OCI-LY1 (cell line): ENCODE measurements at regions not wholly inside any gene's neighbourhood (a gene's known extent, or its start where the extent isn't known, plus 50 kb on each side); places are given as distances from the start of the nearest gene placed in this dataset.

Source experiments
- EZH2 ChIP-seq: fragments of 200-600 bp; sonication (generic), shearing (Covaris generic); IDR thresholded peaks from 2 replicates; pipeline ENCODE4 v1.8.0; 2017; ENCODE audit warnings: borderline replicate concordance, mixed run types, mild to moderate bottlenecking, antibody characterized with exemption, low read length, moderate library complexity, mixed read lengths
- TF ChIP-seq, protein P1 (sequence below): fragments of 200-600 bp; sonication (generic), shearing (Covaris generic); IDR thresholded peaks from 2 replicates; pipeline ENCODE4 v1.5.1; 2017; ENCODE audit warnings: mild to moderate bottlenecking, antibody characterized with exemption, low read length, moderate library complexity, mixed read lengths

DNA sequence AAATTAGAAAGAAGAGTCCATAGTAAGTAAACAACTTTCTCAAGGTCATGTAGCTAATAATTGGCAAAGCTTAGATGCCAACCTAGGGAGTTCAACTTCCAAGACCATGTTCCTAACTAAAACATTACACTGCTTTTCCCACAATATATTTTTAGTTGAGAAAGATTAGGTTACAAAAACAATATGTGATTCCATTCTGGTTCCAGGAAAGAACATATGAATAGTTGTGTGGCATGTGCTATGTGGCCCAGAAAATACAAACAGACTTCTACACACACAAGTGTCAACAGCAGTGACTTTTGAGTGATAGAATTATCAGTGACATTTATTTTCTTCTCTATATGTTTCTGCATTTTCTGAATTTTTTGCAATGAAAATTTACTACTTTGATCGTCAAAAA is 62.7 kb upstream of the EDNRA start:
- TF ChIP-seq, protein P1, sequence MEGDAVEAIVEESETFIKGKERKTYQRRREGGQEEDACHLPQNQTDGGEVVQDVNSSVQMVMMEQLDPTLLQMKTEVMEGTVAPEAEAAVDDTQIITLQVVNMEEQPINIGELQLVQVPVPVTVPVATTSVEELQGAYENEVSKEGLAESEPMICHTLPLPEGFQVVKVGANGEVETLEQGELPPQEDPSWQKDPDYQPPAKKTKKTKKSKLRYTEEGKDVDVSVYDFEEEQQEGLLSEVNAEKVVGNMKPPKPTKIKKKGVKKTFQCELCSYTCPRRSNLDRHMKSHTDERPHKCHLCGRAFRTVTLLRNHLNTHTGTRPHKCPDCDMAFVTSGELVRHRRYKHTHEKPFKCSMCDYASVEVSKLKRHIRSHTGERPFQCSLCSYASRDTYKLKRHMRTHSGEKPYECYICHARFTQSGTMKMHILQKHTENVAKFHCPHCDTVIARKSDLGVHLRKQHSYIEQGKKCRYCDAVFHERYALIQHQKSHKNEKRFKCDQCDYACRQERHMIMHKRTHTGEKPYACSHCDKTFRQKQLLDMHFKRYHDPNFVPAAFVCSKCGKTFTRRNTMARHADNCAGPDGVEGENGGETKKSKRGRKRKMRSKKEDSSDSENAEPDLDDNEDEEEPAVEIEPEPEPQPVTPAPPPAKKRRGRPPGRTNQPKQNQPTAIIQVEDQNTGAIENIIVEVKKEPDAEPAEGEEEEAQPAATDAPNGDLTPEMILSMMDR, result no peak
- no peak for TF ChIP-seq EZH2
